GM18873 (cell line): ENCODE measurements at regions not wholly inside any gene's neighbourhood (a gene's known extent, or its start where the extent isn't known, plus 50 kb on each side); places are given as distances from the start of the nearest gene placed in this dataset.

Experiments
- ATAC-seq: cut with Tn5 transposase; IDR thresholded peaks from one replicate; pipeline ENCODE4 v1.9.1; 2021; ENCODE audit warnings: mild to moderate bottlenecking, moderate library complexity, moderate number of reproducible peaks; ENCODE audit not compliant: unreplicated experiment, low FRiP score

GRCh38 chr13:61830475-61830874 lies 414.8 kb upstream of the PCDH20 start:
- ATAC-seq = no peak

DNA sequence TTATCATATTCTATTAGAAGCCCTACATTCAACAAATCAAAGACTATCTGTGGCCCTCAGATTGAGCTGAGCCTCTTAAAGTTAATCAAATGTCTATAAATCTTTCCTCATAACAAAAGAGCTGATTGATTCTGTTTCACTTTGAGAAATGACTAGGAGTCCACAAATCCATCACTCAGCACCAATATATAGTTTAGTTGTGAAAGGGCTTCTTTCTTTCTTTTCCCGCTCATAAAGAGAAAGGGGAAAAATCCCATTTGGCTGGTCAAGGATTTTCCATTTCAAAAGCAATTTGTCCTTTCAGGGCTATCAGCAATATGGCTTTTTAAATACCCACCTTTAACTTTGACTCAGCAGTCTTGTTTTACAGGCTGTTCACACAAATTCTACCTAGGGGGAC lies 408.5 kb upstream of the PCDH20 start:
- no peak for ATAC-seq

DNA sequence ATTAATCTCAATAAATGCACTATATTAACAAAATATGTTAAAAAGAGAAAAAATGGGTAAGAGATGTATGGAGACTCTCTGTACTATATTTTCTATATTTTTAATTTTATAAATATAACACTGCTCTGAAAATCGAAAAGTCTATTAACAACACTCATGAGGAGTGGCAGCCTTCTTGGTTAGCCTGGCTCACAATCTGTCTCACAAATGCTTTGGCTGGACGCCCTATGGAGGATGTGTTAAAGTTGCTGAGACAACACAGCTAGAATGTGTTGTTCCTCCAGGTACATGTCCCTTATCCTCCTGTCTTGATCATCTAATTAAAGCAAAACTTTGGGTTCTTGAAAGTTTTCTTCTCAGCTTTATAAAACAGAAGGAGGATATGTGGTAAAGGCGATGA lies 396.6 kb upstream of the PCDH20 start:
- ATAC-seq = no peak

DNA sequence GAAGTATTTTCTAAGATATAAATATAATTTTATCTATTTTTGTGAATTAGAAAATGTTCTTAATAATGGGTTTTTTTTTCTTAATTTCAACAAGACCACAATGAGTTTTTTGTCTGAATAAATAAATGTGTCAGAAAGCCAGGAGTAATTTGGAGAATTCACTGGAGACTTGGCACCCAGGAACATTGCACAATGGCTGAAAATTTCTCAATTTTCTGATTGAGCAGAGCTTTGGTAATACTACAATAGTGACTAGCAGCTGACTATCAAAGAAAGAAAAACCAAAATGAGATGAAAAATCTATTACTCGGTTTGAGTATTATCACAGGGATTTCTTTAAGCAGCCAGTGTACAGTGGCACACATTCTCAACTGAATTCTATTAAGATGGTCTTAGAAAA lies 394.4 kb upstream of the PCDH20 start:
- ATAC-seq = no peak

DNA sequence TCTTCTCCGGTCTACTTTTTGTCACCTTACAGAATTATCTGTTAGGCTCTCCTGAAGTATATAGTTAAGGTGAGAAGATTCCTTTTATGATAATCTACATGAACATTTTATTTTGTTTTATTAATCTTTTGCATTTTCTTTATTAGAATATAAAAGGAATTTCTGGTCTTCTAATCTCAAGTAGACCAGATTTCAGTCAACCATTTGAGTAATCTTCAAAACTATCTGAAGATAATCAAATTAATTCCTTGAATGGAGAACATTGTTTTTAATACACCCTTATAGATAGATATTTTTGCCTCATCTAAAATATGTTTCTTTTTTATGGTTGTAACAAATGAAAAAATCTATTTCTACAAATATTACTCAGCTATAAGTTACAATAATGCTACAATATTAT lies 381.7 kb upstream of the PCDH20 start:
- no peak for ATAC-seq

DNA sequence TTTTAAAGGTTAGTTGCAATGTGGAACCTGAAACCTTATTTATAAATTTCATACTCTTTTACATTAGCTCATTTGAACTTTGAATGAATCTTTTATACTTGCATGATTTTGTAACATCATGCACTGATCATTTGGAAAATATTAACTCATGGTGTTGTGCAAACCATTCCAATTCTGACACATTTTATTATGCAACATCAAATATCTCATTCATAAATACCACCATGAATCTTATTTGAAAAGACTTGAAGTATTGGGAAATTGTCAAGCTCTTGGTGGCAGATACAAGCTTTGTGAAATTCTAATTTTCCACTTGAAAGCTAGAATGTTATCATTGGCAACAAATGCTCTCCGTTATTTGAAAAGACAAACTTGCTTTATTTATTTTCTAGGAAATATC lies 379.9 kb upstream of the PCDH20 start:
- no peak for ATAC-seq

- no peak for ATAC-seq
Measured at GRCh38 chr13:61779456-61779855, 363.8 kb upstream of the PCDH20 start.

DNA sequence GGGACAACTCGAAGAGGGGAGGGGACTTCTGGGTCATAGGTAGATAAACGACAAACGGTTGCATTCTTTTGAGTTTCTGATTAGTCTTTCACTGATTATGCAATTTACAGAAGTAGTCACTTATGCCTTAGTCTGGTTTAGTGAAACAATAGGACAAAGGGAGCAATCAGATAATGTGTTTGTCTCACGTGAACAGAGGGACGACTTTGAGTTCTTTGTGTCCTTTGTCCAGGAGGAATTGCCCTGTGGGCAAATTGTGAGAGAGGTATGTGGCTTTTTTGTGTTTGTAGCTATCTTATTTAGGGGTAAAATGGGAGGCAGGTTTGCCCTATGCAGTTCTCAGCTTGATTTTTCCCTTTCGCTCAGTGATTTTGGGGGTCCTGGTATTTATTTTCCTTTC lies 362.9 kb upstream of the PCDH20 start:
- ATAC-seq = no peak

DNA sequence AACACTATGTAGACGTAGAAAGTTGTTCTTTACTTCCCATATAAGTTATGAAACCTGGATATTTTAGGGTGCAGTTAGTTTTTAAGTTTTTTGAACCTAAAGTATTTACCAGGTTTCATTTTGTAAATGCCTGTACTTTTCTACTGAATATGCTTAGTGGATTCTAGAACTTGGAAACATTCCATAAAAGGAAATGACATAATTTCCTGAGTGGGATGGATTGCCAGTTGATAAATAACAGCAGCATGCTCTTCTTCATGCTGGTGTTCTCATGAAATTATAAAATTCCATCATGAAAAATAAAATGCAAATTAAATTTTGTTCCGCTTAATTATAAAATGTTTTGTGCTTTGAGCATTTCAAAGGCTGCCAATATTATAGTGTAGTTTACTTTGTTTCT lies 362.2 kb upstream of the PCDH20 start:
- ATAC-seq = no peak

- no peak for ATAC-seq
Measured at GRCh38 chr13:61777271-61777670, 361.6 kb upstream of the PCDH20 start.

- no peak for ATAC-seq
Measured at GRCh38 chr13:61774903-61775302, 359.3 kb upstream of the PCDH20 start.

DNA sequence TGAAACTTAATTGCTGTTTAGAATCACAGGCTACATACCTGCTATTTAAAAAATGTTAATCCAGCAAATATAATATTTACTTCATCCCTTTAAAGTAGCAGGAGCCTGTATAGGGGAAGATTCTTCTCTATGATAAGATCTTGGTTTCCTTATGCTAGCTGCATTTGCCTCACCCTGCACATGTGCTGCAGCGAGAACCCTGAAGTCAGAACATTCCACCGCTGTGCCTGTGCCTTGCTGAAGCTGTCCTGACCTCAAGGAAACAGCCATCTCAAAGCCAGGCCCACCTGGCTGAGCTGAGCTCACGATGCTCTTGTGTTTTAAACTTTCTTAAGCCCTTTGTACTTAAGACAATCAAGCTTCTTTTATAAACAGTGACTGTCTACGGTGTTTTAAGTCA lies 355.0 kb upstream of the PCDH20 start:
- ATAC-seq = no peak

GRCh38 chr13:61768175-61768574 lies 352.5 kb upstream of the PCDH20 start:
- ATAC-seq = no peak

DNA sequence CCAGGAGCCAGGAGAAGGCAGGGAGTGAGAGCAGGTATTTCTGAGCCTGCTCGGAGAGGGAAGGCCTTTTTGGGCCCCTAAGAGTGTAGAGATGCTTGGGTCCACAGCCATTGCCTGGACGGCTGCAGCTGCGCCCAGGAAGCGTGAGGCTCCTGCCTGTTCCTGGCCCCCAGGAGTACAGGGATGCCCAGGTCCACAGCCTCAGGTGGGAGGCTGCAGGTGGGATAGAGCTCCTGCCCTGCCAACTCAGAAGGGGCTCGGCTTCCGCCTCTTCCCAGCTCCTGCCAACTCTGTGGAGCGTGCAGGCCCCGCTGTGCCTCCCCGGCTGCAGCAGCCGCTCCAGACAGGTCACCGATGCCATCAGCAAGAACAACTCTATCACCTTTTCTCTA lies 351.0 kb upstream of the PCDH20 start:
- ATAC-seq = no peak

- ATAC-seq = no peak
Measured at GRCh38 chr13:61765940-61766666, 350.5 kb upstream of the PCDH20 start.

DNA sequence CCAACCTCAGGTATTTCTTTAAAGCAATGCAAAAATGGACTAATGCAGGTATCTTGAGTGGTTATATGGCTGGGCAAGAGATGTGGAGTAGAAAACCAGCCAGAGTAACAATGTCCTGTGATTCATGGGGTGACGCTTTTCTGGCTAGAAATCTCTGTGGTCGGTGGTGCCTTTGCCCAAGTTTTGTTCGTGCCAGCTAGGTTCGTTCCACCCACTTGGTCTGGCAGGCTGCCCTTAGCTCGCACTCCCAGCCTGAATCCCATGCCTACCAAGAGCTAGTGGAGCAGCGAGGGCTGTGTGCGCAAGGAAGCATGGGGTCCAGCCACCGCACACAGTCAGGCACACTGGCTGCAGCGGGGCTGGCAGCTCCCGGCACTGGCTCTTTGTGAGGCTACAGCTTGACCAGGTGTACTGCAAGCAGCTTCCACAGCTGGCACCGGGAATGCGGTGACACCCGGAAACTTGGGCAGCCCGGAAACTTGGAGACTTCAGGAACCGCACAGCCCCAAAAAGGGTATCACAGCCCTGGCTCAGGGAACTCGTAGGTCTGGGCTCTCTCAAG lies 349.6 kb upstream of the PCDH20 start:
- ATAC-seq = no peak

DNA sequence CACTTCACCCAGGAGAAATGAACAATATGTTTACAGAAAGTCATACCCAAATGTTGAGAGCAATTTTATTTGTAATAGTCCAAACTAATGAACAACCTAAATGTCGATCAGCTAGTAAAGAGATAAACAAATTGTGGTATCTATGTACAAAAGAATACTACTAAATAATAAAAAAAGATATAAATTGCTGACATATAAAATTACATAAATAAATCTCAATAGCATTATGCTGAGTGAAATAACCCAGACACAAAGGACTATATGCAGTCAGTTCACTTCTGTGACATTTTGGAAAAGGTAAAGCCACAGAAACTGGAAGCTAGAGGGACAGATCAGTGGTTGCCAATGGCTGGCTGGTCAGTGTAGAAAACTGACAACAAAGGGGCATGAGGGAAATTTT lies 346.0 kb upstream of the PCDH20 start:
- ATAC-seq = no peak

- no peak for ATAC-seq
Measured at GRCh38 chr13:61760102-61760501, 344.5 kb upstream of the PCDH20 start.

- no peak for ATAC-seq
Measured at GRCh38 chr13:61756031-61756430, 340.4 kb upstream of the PCDH20 start.

DNA sequence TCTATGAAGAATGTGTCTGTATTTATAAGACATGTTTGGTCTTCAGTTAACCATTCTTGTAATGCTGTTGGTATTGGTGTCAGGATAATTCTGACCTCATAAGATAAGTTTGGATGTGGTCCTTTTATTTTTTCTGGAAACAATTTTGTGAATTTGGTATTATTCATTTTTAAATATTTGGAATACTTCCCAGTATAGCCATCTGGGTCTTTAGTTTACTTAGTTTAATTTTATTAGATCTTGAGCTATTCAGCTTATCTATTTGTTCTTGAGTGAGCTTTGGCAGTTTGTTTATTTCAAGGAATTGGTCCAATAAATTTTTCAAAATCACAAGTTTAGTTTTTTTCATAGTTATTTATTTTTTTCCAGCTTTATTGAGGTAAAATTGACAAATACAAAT lies 335.4 kb upstream of the PCDH20 start:
- ATAC-seq = no peak

DNA sequence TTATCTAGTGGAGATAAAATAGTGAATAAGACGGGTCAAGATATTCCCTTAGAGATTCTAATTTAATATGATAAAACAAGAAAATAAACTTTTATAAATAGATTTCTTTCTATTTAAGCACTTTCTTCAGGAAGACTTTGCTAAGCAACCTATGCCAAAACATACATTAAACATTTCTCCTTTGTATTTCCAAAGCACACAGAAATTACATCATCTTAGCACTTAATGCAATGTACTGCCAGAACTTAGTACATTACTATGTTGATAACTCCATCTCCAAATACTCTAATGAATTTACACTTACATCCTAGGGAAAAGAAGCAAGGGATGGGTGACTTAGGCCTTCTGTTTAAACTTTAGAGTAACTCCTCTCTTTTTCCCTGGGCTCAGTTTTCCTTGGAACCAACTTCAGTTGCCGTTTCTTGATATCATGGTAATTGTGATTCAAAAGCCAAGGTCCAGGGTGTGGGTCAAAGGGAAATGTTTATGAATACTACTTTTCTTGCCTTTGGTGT lies 322.6 kb upstream of the PCDH20 start:
- no peak for ATAC-seq

GRCh38 chr13:61734683-61735082 lies 319.0 kb upstream of the PCDH20 start:
- ATAC-seq = no peak
